GM11168 (cell line): ENCODE measurements at regions not wholly inside any gene's neighbourhood (a gene's known extent, or its start where the extent isn't known, plus 50 kb on each side); places are given as distances from the start of the nearest gene placed in this dataset.

Experiments
- in situ Hi-C: fragments of 300-500 bp; cut with MboI; formaldehyde crosslinking; loops from one replicate; pipeline ENCODE4 v1.12.0; 2022; ENCODE audit warnings: low sequenced_read_pairs; ENCODE audit not compliant: unreplicated experiment

DNA sequence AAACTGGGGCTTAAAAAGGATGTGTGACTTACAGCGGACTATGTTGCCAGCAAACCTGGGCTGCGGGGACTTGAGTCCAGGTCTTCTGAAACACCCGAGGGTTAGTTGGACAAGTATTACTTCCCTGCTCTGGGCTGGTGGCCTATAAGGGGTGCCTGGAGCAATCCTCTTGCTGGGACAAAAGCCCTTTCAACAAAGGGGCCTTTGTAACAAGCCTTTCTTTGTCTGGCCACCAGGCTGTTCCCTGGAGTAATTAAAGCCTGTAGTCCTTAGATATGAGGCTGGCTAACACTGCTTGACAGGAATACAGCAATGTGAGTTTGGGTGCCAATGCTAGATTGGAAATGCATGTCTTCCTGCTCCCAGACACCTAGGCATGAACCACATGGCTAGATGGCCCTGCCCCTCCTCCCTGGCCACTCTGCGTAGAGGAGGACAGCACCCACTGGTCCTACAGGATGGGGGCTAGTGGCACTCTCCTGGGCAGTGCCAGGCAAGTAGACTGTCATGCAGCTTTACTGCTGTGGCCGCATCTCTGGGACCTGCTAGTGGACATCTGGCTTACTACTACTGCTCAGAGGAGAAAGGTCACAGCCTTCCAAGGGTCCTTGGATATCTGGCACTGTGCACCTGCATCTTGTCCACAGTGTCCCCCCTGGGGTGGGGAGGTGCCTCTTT is 343.1 kb downstream of the ZSWIM6 start:
- in situ Hi-C loops = no loop called here

GRCh38 chr5:61677220-61677619 is 345.2 kb downstream of the ZSWIM6 start:
- in situ Hi-C loops = no loop called here

GRCh38 chr5:61678966-61679365 is 346.9 kb downstream of the ZSWIM6 start:
- in situ Hi-C loops = no loop called here

GRCh38 chr5:61679562-61679961 is 347.5 kb downstream of the ZSWIM6 start:
- in situ Hi-C loops = no loop called here

DNA sequence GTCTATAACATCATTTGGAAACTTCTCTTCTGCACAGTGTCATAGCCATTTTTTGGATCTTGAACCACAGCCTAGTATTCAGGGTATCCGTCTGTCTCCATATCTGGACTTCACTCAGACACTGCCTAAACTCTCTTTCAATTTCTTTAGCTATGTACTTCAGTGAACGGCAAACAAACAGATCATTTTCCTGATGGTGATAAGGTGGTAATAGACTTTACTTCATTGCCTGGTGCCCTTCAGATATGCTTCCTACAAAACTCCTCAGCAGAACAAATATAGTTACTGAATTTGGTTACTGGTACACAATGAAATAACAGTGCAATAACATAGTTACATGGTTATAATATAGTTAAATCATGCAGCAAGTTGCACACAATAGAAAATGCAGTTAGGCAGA is 348.2 kb downstream of the ZSWIM6 start:
- in situ Hi-C loops = no loop called here

DNA sequence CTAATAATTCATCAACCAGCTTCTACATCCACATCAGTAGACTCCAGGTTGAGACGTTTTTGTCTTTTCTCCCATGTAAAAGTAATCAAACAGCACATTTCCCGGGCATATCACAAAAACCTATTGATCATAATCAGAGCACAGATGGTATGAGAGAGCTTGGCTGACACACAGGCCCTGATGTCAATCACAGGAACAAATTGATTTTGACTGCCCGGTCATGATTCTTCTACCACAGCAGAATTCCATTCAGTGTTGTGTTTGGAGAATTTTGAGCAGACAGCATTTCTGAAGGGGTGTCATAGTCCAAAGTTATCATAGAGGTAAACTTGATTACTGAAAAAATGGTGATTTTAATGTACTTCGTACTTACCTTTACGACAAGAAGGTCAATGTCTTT is 351.1 kb downstream of the ZSWIM6 start:
- in situ Hi-C loops = no loop called here

DNA sequence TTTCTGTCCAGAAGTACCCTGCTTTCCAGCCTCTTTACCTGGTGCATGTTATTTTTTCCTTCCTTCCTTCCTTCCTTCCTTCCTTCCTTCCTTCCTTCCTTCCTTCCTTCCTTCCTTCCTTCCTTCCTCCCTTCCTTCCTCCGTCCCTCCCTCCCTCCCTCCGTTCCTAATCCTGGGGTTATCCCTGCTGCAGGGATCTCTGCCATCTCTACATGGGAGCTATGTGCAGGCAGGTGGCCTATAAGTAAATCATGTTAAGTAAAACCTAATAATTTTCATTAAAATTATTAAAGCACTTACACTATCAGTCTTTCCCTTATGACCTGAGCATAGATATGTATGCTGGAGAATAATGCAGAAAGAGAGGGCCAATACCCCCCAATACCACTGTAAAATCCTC is 351.9 kb downstream of the ZSWIM6 start:
- in situ Hi-C loops = no loop called here

- in situ Hi-C loops = no loop called here
Measured at GRCh38 chr5:61686491-61687257, 354.6 kb downstream of the ZSWIM6 start.

- in situ Hi-C loops = no loop called here
Measured at GRCh38 chr5:61687371-61687770, 355.3 kb downstream of the ZSWIM6 start.

DNA sequence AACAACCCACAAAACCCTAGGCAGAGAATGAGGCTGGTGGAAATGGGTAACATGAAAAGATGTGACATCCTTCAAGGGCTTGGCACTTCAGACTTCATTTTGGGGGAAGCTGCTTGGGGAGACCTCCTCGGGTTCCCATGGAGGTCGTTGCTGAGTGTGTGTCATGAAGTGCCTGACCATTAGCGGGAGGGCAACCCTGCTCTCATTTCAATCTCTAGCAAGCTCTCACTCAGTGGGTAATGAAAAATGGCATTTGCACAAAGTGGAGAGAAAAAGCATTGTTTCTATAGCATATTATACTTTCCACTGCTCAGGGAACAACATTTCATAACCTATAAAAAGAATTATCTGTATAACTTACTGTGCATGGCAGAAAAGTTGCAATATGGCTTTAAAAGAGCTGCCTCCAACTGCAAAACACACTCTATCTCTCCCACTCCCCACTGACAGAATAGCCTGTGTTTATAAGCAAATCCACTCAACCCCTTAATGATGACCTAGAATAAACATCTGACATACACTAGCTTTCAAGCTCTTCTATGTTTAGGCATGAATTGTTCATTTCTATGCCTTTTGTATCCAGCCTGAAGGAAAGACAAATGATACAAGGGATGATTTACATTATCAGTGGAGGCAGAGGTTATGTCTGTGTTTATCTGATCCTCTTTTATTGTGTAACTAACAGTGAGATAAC is 357.2 kb downstream of the ZSWIM6 start:
- in situ Hi-C loops = no loop called here

DNA sequence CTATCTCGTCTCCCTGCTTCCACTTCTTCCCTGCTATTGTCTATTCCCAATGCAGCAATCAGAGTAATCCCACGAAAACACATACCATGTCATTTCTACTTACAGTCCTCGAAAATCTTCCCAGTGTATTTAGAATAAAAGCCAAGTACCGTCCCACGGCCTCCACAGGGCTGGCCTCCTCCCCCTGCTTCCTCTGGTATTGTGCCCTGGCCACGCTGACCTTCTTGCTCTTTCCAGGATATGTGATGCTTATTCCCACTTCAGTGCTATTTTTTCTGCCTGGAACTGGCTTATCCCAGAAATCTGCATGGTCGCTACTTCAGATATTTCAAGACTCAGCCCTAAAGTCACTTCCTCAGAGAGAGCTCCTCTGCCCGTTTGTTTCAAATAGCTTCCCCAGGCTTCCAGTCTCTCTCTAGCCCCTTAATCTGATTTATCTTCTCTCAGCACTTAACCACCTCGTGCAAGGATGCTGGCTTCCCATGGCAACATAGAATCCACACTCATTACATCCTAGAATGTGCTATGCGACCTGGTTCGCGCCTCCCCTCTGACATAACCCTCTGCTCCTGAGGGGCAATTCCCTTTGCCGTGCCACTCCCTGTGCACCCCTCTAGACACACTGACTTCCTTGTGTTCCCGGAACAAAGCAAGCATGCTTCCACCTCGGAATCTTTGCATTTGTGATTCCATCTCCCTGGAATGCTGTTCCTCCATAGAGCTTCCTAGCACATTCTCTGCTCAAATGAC is 365.9 kb downstream of the ZSWIM6 start:
- in situ Hi-C loops = no loop called here

GRCh38 chr5:61701877-61702602 is 370.0 kb downstream of the ZSWIM6 start:
- in situ Hi-C loops = no loop called here

DNA sequence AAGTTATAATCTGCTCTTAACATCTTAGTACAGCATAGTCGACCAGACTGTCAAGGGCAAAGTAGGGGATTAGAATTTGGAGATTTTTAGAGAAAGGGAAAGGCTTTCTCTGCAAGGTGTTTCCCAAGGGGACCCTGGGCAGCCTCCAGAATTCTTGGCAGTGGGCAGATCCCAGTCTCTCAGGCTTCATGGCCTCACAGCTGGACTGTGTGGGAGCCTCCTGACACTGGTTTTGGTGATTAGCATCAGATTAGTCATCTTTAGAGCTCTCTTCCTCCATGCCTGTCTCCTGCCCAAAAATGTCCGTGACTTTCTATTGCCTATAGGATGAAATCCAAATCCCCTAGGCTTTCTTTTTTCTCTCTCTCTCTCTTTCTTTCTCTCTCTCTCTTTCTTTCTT is 370.7 kb downstream of the ZSWIM6 start:
- in situ Hi-C loops = no loop called here

- in situ Hi-C loops = no loop called here
Measured at GRCh38 chr5:61704289-61704688, 372.2 kb downstream of the ZSWIM6 start.

DNA sequence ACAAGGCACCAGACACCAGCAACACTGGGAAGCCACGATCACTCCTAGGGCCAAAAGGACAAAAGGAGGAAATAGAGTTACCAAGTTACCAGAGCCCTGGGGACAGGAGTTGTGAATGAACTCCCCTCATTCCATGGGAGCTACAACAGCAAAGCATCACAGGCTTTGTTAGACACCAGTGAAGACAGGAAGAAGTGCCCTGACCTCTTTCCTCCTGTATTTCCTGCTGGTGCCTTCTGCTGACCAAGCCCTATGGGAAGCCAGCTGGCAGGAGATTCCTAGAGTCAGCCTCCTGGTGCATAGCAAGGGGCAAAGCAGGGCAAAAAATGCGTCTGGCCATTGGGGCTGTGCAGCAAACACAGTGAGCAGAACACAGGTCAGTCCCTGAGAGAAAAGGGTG is 374.7 kb downstream of the ZSWIM6 start:
- in situ Hi-C loops = no loop called here

GRCh38 chr5:61719124-61719523 is 387.1 kb downstream of the ZSWIM6 start:
- in situ Hi-C loops = no loop called here

- in situ Hi-C loops = no loop called here
Measured at GRCh38 chr5:61720829-61721228, 388.8 kb downstream of the ZSWIM6 start.

GRCh38 chr5:61724102-61724501 is 392.0 kb downstream of the ZSWIM6 start:
- in situ Hi-C loops = no loop called here

- in situ Hi-C loops = no loop called here
Measured at GRCh38 chr5:61728287-61728686, 396.2 kb downstream of the ZSWIM6 start.

DNA sequence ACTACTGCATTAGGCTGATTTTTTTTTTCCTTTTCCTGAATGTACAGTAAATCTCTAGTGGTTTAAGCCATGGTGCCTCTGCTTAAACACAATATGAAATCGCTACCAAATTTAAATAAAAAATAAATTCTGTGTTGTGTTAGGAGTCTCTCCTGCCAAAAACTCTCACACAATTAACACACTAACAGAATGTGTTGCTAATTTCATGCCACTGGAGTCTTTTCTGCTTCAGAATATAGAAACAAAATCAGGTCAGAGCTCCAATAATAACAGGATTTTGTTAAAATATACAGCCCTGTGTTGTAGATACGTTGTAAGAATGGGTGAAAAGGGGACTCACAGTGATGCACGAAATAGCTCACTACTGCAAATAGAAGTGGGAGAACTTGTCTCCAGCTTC is 398.8 kb downstream of the ZSWIM6 start:
- in situ Hi-C loops = no loop called here
